ENCODE measurements at regions not wholly inside any gene's neighbourhood (a gene's known extent, or its start where the extent isn't known, plus 50 kb on each side); places are given as distances from the start of the nearest gene placed in this dataset.

- no peaks in the 10 kb centered on the region for H3K79me2 ChIP-seq (ENCODE audit: low read length)
- TF ChIP-seq, protein P1, sequence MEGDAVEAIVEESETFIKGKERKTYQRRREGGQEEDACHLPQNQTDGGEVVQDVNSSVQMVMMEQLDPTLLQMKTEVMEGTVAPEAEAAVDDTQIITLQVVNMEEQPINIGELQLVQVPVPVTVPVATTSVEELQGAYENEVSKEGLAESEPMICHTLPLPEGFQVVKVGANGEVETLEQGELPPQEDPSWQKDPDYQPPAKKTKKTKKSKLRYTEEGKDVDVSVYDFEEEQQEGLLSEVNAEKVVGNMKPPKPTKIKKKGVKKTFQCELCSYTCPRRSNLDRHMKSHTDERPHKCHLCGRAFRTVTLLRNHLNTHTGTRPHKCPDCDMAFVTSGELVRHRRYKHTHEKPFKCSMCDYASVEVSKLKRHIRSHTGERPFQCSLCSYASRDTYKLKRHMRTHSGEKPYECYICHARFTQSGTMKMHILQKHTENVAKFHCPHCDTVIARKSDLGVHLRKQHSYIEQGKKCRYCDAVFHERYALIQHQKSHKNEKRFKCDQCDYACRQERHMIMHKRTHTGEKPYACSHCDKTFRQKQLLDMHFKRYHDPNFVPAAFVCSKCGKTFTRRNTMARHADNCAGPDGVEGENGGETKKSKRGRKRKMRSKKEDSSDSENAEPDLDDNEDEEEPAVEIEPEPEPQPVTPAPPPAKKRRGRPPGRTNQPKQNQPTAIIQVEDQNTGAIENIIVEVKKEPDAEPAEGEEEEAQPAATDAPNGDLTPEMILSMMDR (IDR thresholded peaks at IDR 0.05; ENCODE audit: low read depth, low read length) = no peak
- no peak for TF ChIP-seq EZH2phosphoT487 (IDR thresholded peaks at IDR 0.05; ENCODE audit: low read depth)
These were observed 191.1 kb upstream of the KIRREL3 start for GRCh38 chr11:127191689-127192088.

GRCh38 chr11:127191261-127191660 is 190.7 kb upstream of the KIRREL3 start:
- Histone ChIP-seq H3K27me3 (ENCODE audit: low read depth, low read length) (no peaks in the 10 kb centered on the region), H3K36me3 (replicated peaks; ENCODE audit: low read depth, low read length) (no peaks in the 10 kb centered on the region)
- TF ChIP-seq EZH2phosphoT487 (IDR thresholded peaks at IDR 0.05; ENCODE audit: low read depth) = no peak
- TF ChIP-seq, protein P1 (IDR thresholded peaks at IDR 0.05; ENCODE audit: low read depth, low read length) = no peak

More at GRCh38 chr11:127191689-127192088, 191.1 kb upstream of the KIRREL3 start:
- Histone ChIP-seq H3K36me3 (replicated peaks; ENCODE audit: low read depth, low read length) (no peaks in the 10 kb centered on the region), H3K4me3 (ENCODE audit: low read length) (no peak overlapping the region), H3K27ac (ENCODE audit: low read length) (no peak overlapping the region), H3K9ac (ENCODE audit: low read length) (no peak overlapping the region), H3K4me2 (ENCODE audit: low read length) (no peak overlapping the region), H3K4me1 (ENCODE audit: low read length) (no peaks in the 10 kb centered on the region), H3K27me3 (ENCODE audit: low read depth, low read length) (no peaks in the 10 kb centered on the region), H2AFZ (ENCODE audit: low read depth, low read length) (no peak overlapping the region), H4K20me1 (ENCODE audit: insufficient read depth, low read length) (no peaks in the 10 kb centered on the region), H3K9me3 (ENCODE audit: insufficient read depth, low read length) (no peaks in the 10 kb centered on the region)

DNA sequence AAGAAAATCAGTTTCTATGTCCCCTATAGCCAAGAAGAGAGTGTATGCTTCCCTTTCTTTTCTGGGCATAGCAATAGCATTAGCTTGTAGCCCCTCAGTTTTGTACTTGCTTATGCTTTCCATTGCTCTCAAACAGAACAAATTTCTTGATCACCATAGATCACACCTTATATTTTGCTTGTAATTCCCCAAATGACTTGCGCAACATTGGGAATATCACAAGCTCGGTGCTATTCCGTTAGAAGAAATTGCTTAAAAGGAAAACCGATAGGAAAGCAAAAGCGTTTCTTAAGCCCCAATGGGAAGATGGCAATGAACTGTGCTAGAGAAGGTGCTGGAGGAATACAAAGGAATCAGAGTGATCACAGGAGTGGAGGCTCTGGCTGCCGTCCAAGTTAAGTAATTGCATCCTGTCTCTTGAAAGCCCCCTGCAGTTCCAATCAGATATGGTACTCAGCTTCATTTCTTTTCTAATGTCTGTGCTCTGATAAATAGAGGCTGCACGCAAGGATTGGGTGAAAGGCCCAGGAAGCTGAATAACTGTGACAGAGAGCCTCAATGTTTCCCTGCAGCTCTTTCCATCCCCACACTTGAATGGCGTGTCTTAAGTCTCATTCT is 182.1 kb upstream of the KIRREL3 start:
- Histone ChIP-seq H3K36me3 (replicated peaks; ENCODE audit: low read depth, low read length) (no peaks in the 10 kb centered on the region), H3K9me3 (ENCODE audit: insufficient read depth, low read length) (no peaks in the 10 kb centered on the region), H3K9ac (ENCODE audit: low read length) (no peak overlapping the region), H3K4me1 (ENCODE audit: low read length) (no peaks in the 10 kb centered on the region), H3K4me2 (ENCODE audit: low read length) (no peak overlapping the region), H4K20me1 (ENCODE audit: insufficient read depth, low read length) (no peaks in the 10 kb centered on the region), H3K27ac (ENCODE audit: low read length) (no peak overlapping the region), H2AFZ (ENCODE audit: low read depth, low read length) (no peak overlapping the region), H3K27me3 (ENCODE audit: low read depth, low read length) (no peaks in the 10 kb centered on the region), H3K4me3 (ENCODE audit: low read length) (no peak overlapping the region), H3K79me2 (ENCODE audit: low read length) (no peaks in the 10 kb centered on the region)
- TF ChIP-seq, protein P1 (IDR thresholded peaks at IDR 0.05; ENCODE audit: low read depth, low read length) = no peak
- TF ChIP-seq EZH2phosphoT487 (IDR thresholded peaks at IDR 0.05; ENCODE audit: low read depth) = no peak

More at GRCh38 chr11:127191261-127191660, 190.7 kb upstream of the KIRREL3 start:
- Histone ChIP-seq H3K79me2 (ENCODE audit: low read length) (no peaks in the 10 kb centered on the region), H3K9me3 (ENCODE audit: insufficient read depth, low read length) (no peaks in the 10 kb centered on the region), H3K4me3 (ENCODE audit: low read length) (no peak overlapping the region), H4K20me1 (ENCODE audit: insufficient read depth, low read length) (no peaks in the 10 kb centered on the region), H2AFZ (ENCODE audit: low read depth, low read length) (no peak overlapping the region), H3K4me2 (ENCODE audit: low read length) (no peak overlapping the region), H3K4me1 (ENCODE audit: low read length) (no peaks in the 10 kb centered on the region), H3K9ac (ENCODE audit: low read length) (no peak overlapping the region), H3K27ac (ENCODE audit: low read length) (no peak overlapping the region)

DNA sequence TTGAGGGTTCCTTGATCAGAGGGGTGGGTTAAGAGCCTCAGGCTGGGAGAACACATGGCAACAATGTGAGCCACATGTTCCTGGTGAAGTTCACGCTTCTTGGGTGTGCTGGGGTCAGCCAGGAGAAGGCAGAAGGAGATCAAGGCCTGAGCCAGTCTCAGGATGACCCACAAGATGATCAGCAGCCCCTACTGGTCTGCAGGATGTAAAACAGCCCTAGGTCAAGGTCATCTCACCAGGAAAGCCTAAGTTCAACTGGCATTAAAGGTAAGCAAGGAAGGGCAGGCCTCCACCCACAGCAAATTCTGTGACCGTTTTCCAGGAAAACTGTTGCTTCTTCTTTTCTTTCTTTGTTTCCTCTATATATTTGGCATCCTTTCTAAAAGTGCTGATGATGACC is 156.7 kb upstream of the KIRREL3 start:
- no peak overlapping the region for H3K27ac ChIP-seq (ENCODE audit: low read length)
- H3K9me3 ChIP-seq (ENCODE audit: insufficient read depth, low read length) = no peaks in the 10 kb centered on the region
- H4K20me1 ChIP-seq (ENCODE audit: insufficient read depth, low read length) = no peaks in the 10 kb centered on the region
- TF ChIP-seq, protein P1 (IDR thresholded peaks at IDR 0.05; ENCODE audit: low read depth, low read length) = no peak
- TF ChIP-seq EZH2phosphoT487 (IDR thresholded peaks at IDR 0.05; ENCODE audit: low read depth) = no peak
- no peak overlapping the region for H2AFZ ChIP-seq (ENCODE audit: low read depth, low read length)
- no peak overlapping the region for H3K4me2 ChIP-seq (ENCODE audit: low read length)
- H3K27me3 ChIP-seq (ENCODE audit: low read depth, low read length) = no peaks in the 10 kb centered on the region
- no peak overlapping the region for H3K4me3 ChIP-seq (ENCODE audit: low read length)
- H3K4me1 ChIP-seq (ENCODE audit: low read length) = no peaks in the 10 kb centered on the region
- no peak overlapping the region for H3K9ac ChIP-seq (ENCODE audit: low read length)
- no peaks in the 10 kb centered on the region for H3K36me3 ChIP-seq (replicated peaks; ENCODE audit: low read depth, low read length)
- H3K79me2 ChIP-seq (ENCODE audit: low read length) = no peaks in the 10 kb centered on the region

Data from OCI-LY3 (cell line).